ENCODE measurements at regions not wholly inside any gene's neighbourhood (a gene's known extent, or its start where the extent isn't known, plus 50 kb on each side); places are given as distances from the start of the nearest gene placed in this dataset.

GRCh38 chr1:79109445-79109844 is 102.9 kb upstream of the ADGRL4 start:
- DNase-seq = no peak

- DNase-seq = no peak
Measured at GRCh38 chr1:79105500-79105899, 99.0 kb upstream of the ADGRL4 start.

GRCh38 chr1:79104617-79105016 is 98.1 kb upstream of the ADGRL4 start:
- DNase-seq = no peak

GRCh38 chr1:79100385-79100784 is 93.9 kb upstream of the ADGRL4 start:
- no peak for DNase-seq

GRCh38 chr1:79090985-79091384 is 84.5 kb upstream of the ADGRL4 start:
- no peak for DNase-seq

- no peak for DNase-seq
Measured at GRCh38 chr1:79089946-79090345, 83.4 kb upstream of the ADGRL4 start.

GRCh38 chr1:79082233-79082632 is 75.7 kb upstream of the ADGRL4 start:
- DNase-seq = no peak

- DNase-seq = no peak
Measured at GRCh38 chr1:79079770-79080169, 73.2 kb upstream of the ADGRL4 start.

GRCh38 chr1:79074975-79075374 is 68.4 kb upstream of the ADGRL4 start:
- no peak for DNase-seq

- no peak for DNase-seq
Measured at GRCh38 chr1:79069828-79070227, 63.3 kb upstream of the ADGRL4 start.

- no peak for DNase-seq
Measured at GRCh38 chr1:79059341-79059740, 52.8 kb upstream of the ADGRL4 start.
